ENCODE measurements at regions not wholly inside any gene's neighbourhood (a gene's known extent, or its start where the extent isn't known, plus 50 kb on each side); places are given as distances from the start of the nearest gene placed in this dataset.
"Not testable (repeated sequence)": the region's sequence is repeated elsewhere in the genome, so short reads cannot be mapped to it uniquely, and the experiment has no call there.

DNA sequence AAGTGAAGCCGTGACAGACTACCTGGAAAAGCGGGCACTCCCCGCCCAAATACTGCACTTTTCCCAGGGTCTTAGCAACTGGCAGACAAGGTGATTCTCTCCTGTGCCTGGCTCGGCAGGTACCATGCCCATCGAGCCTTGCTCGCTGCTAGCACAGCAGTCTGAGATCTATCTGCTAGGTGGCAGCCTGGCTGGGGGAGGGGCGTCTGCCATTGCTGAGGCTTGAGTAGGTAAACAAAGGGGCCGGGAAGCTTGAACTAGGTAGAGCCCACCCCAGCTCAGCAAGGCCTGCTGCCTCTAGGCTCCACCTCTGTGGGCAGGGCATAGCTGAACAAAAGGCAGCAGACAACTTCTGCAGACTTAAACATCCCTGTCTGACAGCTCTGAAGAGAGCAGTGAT lies 406.3 kb downstream of the NDFIP2 start:
- DNase-seq (ENCODE audit: low read depth in 2 of 3, low spot score in 1 of 3): not testable (repeated sequence)

DNA sequence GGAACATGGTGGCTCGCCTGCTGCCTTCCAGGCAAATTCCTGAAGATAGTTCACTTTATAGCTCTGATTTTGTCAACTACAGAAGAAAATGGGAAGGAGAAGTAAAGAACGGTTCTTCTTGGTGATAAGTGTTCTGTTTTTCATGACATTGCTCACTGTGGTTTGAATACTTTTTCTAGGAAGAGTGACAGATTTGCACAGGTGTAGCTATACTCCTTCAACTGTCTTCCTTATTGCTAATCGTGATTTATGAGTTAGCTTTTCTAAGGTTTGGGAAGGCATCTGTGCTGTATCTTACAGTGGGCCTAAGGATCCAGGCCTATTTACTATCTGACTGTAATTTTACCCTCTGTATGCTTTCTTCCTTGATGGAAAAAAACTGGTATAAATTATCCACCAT lies 405.6 kb downstream of the NDFIP2 start:
- no peak for DNase-seq (ENCODE audit: low read depth in 2 of 3, low spot score in 1 of 3)

DNA sequence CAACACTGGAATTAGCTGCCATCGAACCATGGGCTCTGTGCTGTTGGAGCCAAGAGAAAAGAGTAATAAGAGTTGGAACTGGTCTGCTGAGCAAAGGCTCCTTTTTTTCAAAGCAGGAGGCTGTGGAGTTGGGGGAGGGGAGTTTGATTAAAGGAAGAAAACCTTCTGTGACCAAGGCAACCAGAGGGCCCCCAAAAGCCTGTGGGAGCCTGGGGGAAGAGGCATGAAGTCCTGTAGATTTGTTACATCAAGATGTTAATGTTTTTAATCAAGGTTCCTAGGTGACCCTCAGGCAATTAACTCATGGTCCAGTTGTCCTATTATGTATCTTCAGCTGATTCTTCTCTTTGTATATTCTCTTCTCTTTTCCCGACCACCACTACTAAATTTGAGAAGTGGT lies 403.9 kb downstream of the NDFIP2 start:
- DNase-seq (ENCODE audit: low read depth in 2 of 3, low spot score in 1 of 3): no peak

DNA sequence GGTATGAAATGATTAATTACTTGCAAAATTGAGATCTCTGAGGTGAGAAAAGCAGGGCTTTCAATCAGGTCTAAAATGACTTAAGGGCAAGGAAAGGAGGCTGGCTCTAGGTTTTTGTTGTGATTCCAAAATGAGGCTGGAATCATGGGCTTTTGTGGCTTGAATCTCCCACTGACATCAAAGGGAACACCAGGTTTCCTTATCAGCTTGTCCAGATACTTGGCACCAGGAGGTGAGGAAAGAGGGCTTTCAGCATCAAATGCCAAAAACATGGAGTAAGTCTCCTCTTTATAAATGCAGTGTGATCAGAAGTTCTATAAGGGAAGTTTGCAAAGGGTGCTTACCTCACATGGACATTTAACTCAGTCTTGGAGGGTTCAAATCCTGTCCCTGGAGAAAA lies 402.3 kb downstream of the NDFIP2 start:
- DNase-seq (ENCODE audit: low read depth in 2 of 3, low spot score in 1 of 3): no peak

DNA sequence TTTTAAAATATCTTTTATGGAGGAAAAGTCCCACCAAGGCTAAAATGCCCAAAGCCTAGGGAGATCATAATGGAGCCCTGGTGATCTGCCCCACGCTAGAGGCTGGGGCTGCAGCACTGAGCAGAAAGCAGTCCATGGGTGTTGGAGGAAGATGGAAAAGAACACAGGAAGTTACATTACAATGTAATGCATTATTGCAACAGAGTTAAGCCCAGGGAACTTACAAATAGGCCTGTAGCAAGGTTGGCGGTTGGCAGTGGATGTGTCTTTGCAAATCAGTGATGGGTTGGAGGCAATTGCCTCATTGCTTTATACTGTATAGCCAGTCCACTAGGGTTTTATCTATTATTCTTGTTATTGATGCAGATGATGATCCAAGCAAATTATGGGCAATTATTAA lies 399.9 kb downstream of the NDFIP2 start:
- no peak for DNase-seq (ENCODE audit: low read depth in 2 of 3, low spot score in 1 of 3)

GRCh38 chr13:79874396-79875360 lies 393.7 kb downstream of the NDFIP2 start:
- no peak for DNase-seq (ENCODE audit: low read depth in 2 of 3, low spot score in 1 of 3)

- no peak for DNase-seq (ENCODE audit: low read depth in 2 of 3, low spot score in 1 of 3)
Observed at GRCh38 chr13:79871594-79871993, 390.6 kb downstream of the NDFIP2 start.

DNA sequence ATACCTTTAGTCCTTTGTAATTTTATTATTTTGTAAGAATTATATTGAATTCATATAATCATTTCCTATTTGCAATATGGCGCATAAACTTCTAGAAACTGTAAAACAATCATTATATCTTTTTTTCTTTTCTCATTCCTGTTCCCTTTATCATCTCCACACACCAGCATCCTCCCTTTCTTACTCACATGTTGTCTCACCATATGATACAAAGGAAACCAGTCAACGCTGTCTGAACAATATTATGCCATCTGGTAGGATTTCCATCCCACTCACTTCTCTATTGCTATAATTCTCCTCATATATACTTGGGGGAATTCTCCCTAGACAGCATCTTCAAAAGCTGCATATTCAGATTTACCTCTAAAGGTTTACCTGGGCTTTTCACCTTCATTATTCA lies 389.8 kb downstream of the NDFIP2 start:
- DNase-seq (ENCODE audit: low read depth in 2 of 3, low spot score in 1 of 3): no peak

- no peak for DNase-seq (ENCODE audit: low read depth in 2 of 3, low spot score in 1 of 3)
Observed at GRCh38 chr13:79870123-79870522, 389.2 kb downstream of the NDFIP2 start.

DNA sequence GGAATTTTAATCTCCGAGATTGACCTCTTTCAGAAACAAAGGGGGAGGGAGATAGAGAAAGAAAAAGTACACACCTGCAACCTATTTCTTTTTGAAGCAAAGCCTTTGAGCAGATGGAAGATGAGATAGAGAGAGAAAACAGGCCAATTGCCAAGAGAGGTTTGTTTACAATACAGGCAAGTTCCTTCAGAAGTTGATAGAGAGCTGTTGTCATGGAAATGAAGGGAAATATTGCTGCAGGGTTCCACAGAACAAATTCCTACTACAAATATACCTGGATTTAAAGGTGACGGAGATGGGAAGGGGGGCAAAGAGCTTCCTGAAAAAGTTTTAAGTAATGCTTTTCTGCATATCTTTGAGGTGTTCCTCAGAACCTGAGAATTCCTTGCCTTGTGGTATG lies 388.4 kb downstream of the NDFIP2 start:
- no peak for DNase-seq (ENCODE audit: low read depth in 2 of 3, low spot score in 1 of 3)

GRCh38 chr13:79867254-79867653 lies 386.3 kb downstream of the NDFIP2 start:
- no peak for DNase-seq (ENCODE audit: low read depth in 2 of 3, low spot score in 1 of 3)

- no peak for DNase-seq (ENCODE audit: low read depth in 2 of 3, low spot score in 1 of 3)
Observed at GRCh38 chr13:79866436-79866835, 385.5 kb downstream of the NDFIP2 start.

GRCh38 chr13:79862515-79862914 lies 381.6 kb downstream of the NDFIP2 start:
- DNase-seq (ENCODE audit: low read depth in 2 of 3, low spot score in 1 of 3): no peak

GRCh38 chr13:79861731-79862130 lies 380.8 kb downstream of the NDFIP2 start:
- DNase-seq (ENCODE audit: low read depth in 2 of 3, low spot score in 1 of 3): no peak

GRCh38 chr13:79860791-79861190 lies 379.8 kb downstream of the NDFIP2 start:
- no peak for DNase-seq (ENCODE audit: low read depth in 2 of 3, low spot score in 1 of 3)

- no peak for DNase-seq (ENCODE audit: low read depth in 2 of 3, low spot score in 1 of 3)
Observed at GRCh38 chr13:79859756-79860155, 378.8 kb downstream of the NDFIP2 start.

GRCh38 chr13:79853251-79853650 lies 372.3 kb downstream of the NDFIP2 start:
- DNase-seq (ENCODE audit: low read depth in 2 of 3, low spot score in 1 of 3): no peak

GRCh38 chr13:79851318-79851717 lies 370.4 kb downstream of the NDFIP2 start:
- no peak for DNase-seq (ENCODE audit: low read depth in 2 of 3, low spot score in 1 of 3)

DNA sequence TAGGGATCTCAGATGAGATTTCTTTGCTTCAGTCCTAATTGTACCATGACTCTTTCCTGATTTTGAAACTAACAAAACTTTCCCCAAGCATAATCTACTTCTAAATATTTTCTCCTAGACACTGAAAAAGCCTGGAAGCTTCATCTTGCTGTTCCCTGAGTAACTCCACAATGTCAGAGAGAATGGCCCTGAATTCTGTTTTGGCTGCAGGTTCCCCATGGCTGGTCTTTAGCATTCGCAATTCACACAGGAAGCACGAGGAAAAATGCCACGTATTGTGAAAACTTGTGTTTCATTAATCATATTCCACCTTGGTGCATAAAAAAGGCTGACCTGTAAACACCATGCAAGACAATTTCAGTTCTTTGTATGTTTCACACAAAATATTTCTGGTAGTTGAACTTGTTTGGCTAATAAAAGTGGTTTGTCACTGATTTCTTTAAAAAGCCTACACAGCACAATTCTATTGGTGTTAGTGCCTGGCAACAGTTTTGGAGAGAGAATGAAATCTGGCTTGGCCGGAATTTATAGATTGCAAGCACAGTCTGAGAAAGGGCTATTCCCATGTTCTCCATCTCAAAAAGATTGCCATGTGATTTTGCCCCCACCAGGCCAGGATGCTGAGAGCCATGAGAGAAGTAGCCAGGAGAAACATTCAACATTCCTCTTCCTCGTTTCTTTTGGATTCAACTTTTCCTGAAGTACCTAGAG lies 367.1 kb downstream of the NDFIP2 start:
- no peak for DNase-seq (ENCODE audit: low read depth in 2 of 3, low spot score in 1 of 3)

DNA sequence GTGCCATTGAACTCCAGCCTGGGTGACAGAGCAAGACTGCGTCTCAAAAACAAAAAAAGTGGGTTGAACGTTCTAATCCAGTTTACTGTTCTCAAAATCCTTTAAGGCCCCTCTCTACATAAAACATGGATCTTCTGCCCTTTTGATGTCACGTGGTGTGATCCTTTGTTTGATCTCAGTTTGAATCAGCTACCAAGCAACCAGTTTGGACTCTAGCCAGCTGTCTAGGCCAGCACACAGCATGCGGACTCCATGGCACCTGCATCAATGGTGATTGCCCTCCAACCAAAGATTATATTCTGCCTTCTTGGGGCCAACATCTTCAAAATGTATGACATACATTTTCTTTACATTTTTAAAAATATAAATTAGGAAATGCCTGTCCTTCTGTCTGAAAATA lies 365.4 kb downstream of the NDFIP2 start:
- DNase-seq (ENCODE audit: low read depth in 2 of 3, low spot score in 1 of 3): no peak

DNA sequence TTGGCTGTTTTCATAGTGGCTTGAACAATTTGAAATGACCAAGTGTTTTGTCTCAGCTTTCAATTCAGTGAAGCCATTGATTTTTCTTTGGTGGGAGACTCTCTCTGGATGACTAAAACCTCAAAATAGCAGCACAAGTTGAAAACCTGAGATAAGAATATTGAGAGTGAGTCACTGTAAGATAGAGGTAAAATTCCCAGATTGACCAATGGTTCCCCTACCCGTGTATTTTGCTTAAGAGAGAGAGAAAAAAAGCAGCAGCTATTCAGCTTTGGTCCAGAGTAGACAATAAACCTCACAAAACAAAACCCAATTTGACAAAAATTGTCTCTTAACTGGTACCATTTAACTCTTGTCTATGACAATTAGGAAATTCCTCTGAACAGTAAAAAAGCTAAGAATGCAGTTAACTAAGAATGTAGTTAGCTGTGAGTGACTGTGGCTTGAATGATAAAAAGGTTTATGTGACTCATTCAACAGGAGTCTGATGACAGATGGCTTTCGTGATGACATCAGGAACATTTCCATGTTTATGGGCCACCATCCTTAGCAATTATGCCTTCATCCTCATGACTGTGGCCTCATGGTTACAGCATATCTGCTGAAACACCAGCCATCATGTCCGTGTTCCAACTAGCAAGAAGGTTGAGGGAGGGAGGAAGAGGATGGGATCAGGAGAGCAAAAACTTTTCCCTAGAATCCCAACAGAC lies 356.9 kb downstream of the NDFIP2 start:
- DNase-seq (ENCODE audit: low read depth in 2 of 3, low spot score in 1 of 3): no peak

DNA sequence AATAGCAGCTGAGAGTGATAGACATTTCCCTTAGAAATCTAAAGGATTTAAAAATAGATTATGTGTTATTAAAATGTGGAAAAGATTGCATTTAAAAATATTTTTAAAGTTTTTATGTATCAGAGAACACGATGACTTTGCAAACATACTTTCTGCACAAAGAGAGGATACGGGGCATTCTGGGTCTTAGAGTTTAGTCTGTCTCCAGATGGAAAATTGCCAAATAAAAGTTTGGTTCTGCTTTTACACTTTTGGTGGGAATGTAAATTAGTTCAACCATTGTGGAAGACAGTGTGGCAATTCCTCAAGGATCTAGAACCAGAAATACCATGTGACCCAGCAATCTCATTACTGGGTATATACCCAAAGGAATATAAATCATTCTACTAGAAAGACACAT lies 355.2 kb downstream of the NDFIP2 start:
- not testable (repeated sequence) for DNase-seq (ENCODE audit: low read depth in 2 of 3, low spot score in 1 of 3)

All from stimulated activated CD4-positive, alpha-beta T cell treated with anti-CD3 and anti-CD28 coated beads, Interleukin-12 subunit alpha, Interleukin-12 subunit beta, amount 100 ng/mL, for 48 hours (primary cell).